Body of pancreas (tissue), 4 donors: ENCODE measurements at regions not wholly inside any gene's neighbourhood (a gene's known extent, or its start where the extent isn't known, plus 50 kb on each side); places are given as distances from the start of the nearest gene placed in this dataset.

Source experiments
- POLR2A ChIP-seq, 3 donors: fragments of 450-650 bp; IDR thresholded peaks; one replicate each; pipeline ENCODE4 v1.6.1; 2016; ENCODE audit warnings: antibody characterized with exemption in 3 of 3, mild to moderate bottlenecking in 2 of 3
- TF ChIP-seq, protein P1 (sequence below), 7 experiments: fragments of 450-650 bp in 4 of 7; fragments of 200-600 bp in 3 of 7; sonication (generic) in 3 of 7; IDR thresholded peaks; one replicate each; pipeline ENCODE4 v1.5.1; 2016 to 2019; ENCODE audit warnings: antibody characterized with exemption in 7 of 7

DNA sequence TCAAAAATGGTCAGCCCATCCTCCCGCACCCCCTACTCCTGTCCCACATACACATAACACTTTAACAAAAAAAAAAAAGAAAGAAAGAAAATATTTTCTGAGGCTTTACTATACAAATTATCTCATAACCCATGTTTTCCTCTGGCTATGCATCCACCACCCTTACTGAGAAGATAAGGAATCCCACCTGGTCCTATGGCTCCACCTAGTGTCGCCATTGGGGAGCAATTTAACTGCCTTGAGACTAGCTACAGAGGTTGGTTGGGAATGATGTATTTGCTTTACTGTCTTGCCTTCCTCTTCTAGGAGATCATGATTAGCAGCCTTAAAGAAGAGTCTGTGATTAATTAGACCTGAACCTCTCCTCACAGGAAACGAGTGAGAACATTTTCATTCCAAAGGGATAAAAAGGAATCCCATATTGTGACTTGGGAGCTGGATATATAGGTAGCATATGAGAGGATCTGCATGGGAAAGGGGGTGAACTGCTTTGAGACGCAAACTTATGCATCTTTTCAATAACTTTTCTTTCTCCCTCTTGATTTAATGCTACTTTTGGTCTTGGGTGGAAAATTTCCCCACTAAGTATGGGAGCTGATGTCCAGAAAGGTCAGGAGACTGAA, 77.7 kb upstream of the SELENOP start:
- TF ChIP-seq, protein P1, sequence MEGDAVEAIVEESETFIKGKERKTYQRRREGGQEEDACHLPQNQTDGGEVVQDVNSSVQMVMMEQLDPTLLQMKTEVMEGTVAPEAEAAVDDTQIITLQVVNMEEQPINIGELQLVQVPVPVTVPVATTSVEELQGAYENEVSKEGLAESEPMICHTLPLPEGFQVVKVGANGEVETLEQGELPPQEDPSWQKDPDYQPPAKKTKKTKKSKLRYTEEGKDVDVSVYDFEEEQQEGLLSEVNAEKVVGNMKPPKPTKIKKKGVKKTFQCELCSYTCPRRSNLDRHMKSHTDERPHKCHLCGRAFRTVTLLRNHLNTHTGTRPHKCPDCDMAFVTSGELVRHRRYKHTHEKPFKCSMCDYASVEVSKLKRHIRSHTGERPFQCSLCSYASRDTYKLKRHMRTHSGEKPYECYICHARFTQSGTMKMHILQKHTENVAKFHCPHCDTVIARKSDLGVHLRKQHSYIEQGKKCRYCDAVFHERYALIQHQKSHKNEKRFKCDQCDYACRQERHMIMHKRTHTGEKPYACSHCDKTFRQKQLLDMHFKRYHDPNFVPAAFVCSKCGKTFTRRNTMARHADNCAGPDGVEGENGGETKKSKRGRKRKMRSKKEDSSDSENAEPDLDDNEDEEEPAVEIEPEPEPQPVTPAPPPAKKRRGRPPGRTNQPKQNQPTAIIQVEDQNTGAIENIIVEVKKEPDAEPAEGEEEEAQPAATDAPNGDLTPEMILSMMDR (IDR thresholded peaks at IDR 0.05) = peak; percentile 81 to 97 (median 94)
- TF ChIP-seq POLR2A (IDR thresholded peaks at IDR 0.05) = no peak
